Epithelial cell of esophagus (primary cell): ENCODE measurements at regions not wholly inside any gene's neighbourhood (a gene's known extent, or its start where the extent isn't known, plus 50 kb on each side); places are given as distances from the start of the nearest gene placed in this dataset.

ENCODE experiments used
- DNase-seq: peaks from one replicate; pipeline ENCODE4 v3.0.0; 2010; ENCODE audit warnings: low read depth
- H3K4me3 ChIP-seq: 2 replicates; pipeline ENCODE4 v1.5.1; 2011; ENCODE audit warnings: mild to moderate bottlenecking, low read length, control low read depth
- TF ChIP-seq, protein P1 (sequence below): IDR thresholded peaks from 2 replicates; pipeline ENCODE4 v1.5.1; 2011; ENCODE audit warnings: low read depth, mild to moderate bottlenecking, low read length, control low read depth, inconsistent platforms; ENCODE audit not compliant: insufficient read depth; ENCODE audit errors: missing control alignments

DNA sequence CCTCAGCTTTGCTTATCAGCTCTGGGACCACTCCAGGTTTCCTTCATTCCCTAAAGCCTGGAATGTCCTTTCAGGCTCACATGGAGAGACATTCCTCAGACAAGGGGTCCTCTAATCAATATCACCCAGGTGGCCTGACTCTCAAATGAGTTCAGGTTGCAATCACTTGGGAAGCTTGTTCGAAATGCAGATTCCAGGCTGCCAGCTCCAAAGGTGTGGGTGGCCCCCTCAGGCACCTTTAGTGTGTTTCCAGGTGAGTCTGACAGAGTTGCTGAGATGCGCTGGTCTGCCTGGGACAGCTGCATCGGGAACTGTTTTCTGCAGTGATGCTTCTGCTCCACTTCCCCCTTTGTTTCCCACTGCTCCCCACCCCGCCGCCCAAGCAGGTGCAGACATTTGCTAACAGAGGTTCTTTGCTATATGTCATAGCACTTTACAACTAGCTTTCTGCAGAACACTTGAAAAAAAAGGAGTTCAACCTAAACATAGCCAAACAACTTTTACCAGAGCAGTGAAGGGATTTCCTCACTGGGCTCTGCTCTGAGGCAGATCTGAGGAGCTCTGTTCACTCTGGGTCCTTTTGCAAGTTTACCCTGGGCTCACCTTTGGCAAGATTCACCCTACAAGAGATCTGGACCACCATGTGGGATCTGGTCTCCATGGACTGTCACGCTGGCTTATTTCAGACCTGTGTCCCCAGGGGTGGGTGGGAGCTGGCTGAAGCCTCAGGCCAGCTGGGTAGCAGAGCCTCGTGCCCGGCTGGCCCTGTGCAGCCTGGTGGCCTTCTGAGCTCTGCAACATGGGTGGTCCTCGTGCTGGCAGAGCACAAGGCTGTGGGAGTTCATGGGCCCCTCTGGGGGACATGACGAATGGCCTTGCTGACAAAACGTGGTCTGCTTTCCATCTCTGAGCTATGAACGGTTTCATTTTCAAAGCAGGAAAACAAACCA lies 539.6 kb downstream of the CCDC171 start:
- TF ChIP-seq, protein P1, sequence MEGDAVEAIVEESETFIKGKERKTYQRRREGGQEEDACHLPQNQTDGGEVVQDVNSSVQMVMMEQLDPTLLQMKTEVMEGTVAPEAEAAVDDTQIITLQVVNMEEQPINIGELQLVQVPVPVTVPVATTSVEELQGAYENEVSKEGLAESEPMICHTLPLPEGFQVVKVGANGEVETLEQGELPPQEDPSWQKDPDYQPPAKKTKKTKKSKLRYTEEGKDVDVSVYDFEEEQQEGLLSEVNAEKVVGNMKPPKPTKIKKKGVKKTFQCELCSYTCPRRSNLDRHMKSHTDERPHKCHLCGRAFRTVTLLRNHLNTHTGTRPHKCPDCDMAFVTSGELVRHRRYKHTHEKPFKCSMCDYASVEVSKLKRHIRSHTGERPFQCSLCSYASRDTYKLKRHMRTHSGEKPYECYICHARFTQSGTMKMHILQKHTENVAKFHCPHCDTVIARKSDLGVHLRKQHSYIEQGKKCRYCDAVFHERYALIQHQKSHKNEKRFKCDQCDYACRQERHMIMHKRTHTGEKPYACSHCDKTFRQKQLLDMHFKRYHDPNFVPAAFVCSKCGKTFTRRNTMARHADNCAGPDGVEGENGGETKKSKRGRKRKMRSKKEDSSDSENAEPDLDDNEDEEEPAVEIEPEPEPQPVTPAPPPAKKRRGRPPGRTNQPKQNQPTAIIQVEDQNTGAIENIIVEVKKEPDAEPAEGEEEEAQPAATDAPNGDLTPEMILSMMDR = no peak
- DNase-seq = no peak
- no peak overlapping the region for H3K4me3 ChIP-seq

DNA sequence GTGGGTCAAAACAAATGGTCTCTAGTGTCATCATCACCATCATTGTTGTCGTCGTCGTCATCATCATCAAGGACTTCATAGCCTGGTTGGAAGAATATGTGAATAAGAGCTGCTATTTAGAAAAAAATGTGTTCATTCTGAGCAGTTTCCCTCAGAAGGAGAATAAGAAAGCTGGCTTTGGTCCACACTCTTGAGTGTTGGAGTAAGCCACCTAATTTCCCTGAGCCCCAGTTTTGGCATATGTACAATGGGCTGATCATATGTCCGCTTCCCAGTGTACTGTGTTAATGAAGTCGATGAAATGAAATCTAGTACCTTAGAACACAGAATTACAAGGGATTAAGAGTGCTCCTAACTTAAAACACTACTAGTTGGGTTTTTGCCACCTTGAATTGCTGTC lies 545.5 kb downstream of the CCDC171 start:
- no peak for DNase-seq
- no peak overlapping the region for H3K4me3 ChIP-seq
- TF ChIP-seq, protein P1 = no peak

DNA sequence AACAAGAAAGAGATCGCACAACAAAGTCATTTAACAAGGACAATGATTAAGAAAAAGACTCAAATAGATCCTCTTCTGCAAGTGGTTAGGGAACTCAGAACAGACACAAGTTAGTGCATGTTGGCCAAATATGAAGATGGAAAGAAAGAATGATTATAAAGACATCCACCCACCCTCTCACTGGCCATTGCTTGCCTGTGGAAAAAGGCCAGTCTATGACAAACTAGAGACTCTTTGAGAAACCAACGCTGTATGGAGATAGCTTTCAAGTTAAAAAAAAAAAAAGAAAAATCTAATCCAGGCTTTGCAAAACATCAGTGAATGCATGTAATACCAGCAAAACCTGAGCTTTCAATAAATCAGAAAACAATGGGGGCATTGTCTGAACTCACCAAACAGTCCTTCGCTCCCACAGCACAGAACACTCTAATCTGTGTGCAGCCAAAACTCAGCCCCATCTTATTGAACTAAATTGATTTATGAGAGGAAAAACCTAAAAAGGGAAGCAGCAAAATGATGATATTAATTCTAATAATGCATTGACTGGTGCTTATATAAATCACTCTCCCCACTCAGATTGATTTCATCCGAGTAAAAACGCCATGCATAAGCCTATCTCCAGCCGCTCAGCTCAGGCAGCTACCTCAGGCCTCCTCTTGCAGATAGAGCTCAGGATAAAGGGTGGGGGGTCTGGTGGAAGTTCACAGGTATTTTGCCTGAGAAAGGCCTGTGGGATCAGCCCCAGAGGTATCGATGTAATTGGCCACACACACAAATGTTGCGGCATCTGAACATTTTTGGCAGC lies 547.1 kb downstream of the CCDC171 start:
- H3K4me3 ChIP-seq = no peak overlapping the region
- TF ChIP-seq, protein P1 = no peak
- no peak for DNase-seq

DNA sequence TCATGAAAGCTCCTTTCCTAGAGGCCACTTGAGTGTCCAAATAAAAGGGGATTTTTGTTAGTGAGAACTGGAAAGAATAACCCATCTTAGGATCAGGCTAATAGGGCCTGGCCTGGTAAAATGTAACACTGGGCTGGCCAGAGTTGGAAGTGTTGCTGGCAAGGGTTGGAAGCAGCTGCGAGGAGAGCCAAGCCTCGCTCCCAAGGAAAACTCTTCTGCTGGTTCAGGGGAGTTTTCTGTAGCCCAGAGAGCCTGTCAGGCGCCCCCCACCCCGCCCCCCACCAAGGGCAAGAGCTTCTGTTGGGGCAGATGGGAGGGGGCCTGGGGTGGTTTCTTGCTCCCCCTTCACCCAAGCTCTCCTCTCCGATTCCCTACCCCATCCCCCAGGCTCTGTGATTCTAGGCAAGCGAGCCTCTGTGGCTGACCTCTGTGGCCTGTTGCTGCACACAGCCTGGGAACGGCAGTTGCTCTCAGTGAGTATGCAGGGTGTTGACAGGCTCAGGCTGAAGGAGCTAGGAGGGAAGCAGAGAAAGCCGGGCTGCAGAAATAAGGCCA lies 547.8 kb downstream of the CCDC171 start:
- no peak overlapping the region for H3K4me3 ChIP-seq
- DNase-seq = no peak
- TF ChIP-seq, protein P1 = no peak

DNA sequence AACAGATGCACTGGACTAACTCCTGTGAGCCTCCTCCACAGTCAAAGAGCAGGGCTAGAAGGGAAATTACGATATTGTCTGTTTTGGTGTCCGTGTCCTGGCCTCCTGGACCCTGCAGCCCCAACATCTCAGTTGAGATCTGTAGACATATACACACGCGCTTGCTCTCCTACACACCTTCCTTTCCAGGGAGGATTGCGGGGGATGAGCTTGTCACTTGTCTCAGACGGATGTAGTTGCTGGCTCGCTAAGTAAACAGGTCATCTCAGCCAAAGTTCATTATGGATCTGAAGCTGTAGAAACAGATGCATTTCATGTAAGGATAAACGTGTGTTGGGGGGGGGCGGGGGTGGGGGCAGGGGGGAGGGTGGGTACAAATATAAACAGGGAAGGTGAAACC lies 549.3 kb downstream of the CCDC171 start:
- TF ChIP-seq, protein P1 = no peak
- no peak for DNase-seq
- H3K4me3 ChIP-seq = no peak overlapping the region

DNA sequence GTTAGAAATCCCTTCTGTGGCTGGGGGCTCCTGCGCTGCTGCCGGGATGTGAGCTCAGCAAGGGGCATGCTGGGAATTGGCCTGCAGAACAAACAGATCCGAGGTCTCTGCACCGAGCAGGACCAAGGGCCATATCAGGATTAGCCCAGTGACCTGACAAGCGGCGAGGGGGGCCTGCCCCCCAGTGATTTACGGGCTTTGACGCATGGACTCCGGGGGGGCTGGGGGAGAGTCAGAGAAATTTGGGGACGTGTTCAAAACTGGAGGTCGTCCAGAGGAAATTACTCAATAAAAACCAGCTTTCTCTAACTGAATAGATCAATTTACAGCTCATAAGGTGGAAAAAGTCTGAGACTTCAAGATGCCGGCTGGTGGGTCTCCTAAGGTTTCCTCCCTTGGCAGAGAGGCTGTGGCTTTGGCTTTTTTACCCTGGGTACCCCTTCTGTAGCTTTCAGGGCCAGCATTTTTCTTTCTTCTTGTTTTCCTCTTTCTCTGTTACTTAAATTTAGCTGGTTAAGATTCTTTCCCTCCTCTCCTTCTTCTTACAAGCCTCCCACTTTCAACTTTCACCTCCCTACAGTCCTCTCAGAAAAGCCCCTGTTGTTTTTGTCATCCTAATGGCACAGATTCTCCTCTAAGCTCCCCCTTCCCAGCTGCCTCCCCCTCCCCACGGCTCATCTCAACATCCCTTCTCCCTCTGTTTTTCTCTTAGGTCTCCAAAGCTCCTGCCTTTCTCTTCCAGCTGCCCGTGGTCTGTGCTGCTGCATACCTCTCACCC lies 551.0 kb downstream of the CCDC171 start:
- TF ChIP-seq, protein P1 = no peak
- H3K4me3 ChIP-seq = no peak overlapping the region
- DNase-seq = no peak
